NB4 (cell line): ENCODE measurements at regions not wholly inside any gene's neighbourhood (a gene's known extent, or its start where the extent isn't known, plus 50 kb on each side); places are given as distances from the start of the nearest gene placed in this dataset.

Experiments used
- DNase-seq: peaks from one replicate; pipeline ENCODE4 v3.0.0; 2010; ENCODE audit warnings: low read depth
- H3K4me3 ChIP-seq: one replicate; pipeline ENCODE4 v1.5.1; 2011; ENCODE audit warnings: mild to moderate bottlenecking, low read depth, low read length, moderate library complexity
- CTCF ChIP-seq: IDR thresholded peaks from one replicate; pipeline ENCODE4 v1.5.1; 2012; ENCODE audit warnings: low read depth, low read length
- MAX ChIP-seq: IDR thresholded peaks from 2 replicates; pipeline ENCODE4 v1.6.1; 2011; ENCODE audit warnings: low read depth, low read length
- MYC ChIP-seq: IDR thresholded peaks from 2 replicates; pipeline ENCODE4 v1.6.1; 2011; ENCODE audit warnings: low read depth, low read length
- POLR2A ChIP-seq: IDR thresholded peaks from 2 replicates; pipeline ENCODE4 v1.6.1; 2011; ENCODE audit warnings: mild to moderate bottlenecking; ENCODE audit not compliant: insufficient read length; ENCODE audit errors: extremely low read depth

- DNase-seq = no peak
- TF ChIP-seq POLR2A (no peak), MAX (no peak), CTCF (no peak), MYC (no peak)
Observed at GRCh38 chr5:94024101-94024500, 282.7 kb upstream of the POU5F2 start.

GRCh38 chr5:94021246-94021645, 279.8 kb upstream of the POU5F2 start:
- no peak for TF ChIP-seq MAX
- TF ChIP-seq POLR2A = no peak
- no peak for TF ChIP-seq MYC
- TF ChIP-seq CTCF = no peak
- no peak overlapping the region for H3K4me3 ChIP-seq
- DNase-seq = no peak

More at GRCh38 chr5:94024101-94024500, 282.7 kb upstream of the POU5F2 start:
- H3K4me3 ChIP-seq = no peak overlapping the region

GRCh38 chr5:94017579-94017978, 276.2 kb upstream of the POU5F2 start:
- H3K4me3 ChIP-seq = no peak overlapping the region
- DNase-seq = no peak
- no peak for TF ChIP-seq POLR2A
- TF ChIP-seq MAX = no peak
- no peak for TF ChIP-seq CTCF
- TF ChIP-seq MYC = no peak

DNA sequence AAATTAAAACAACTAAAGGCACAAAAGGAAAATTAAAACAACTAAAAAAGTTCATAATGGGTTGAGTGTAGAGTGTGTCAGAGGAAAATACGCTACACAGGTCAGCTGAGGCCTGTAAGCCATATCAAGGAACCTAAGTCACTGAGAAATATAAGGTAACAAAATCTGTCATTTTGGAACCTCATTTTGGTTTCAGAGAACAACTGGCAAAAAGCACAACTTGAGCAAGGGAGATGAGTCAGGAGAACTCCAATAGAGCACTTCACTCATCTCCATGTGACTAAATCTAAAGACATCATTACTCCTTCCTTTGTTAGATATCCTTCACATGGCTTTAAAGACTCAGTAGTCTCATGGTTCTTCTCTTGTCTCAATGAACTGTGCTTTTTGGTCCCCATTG, 269.4 kb upstream of the POU5F2 start:
- no peak for TF ChIP-seq CTCF
- no peak for TF ChIP-seq MYC
- no peak for TF ChIP-seq MAX
- TF ChIP-seq POLR2A = no peak
- no peak for DNase-seq
- H3K4me3 ChIP-seq = no peak overlapping the region

DNA sequence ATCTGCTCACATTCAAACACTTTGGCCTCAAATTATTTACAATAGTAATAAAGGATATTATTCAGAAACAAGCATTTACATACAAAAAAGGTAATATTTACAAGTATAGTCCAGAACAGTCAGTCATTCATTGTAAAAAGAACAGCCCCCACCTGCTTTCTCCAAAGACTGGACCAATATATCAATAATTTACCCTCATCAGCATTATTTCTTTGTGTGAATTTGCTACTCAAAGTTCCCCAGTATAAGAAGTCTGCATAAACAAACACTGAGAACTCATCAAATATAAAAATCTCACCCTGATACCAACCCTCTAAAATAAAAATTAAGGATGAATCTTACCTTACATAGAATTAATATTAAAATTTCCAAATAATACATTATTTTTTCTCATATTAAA, 267.8 kb upstream of the POU5F2 start:
- TF ChIP-seq CTCF = no peak
- TF ChIP-seq MYC = no peak
- no peak for TF ChIP-seq MAX
- TF ChIP-seq POLR2A = no peak
- no peak overlapping the region for H3K4me3 ChIP-seq
- DNase-seq = no peak
